ENCODE measurements at regions not wholly inside any gene's neighbourhood (a gene's known extent, or its start where the extent isn't known, plus 50 kb on each side); places are given as distances from the start of the nearest gene placed in this dataset.
"Not testable (repeated sequence)": the region's sequence is repeated elsewhere in the genome, so short reads cannot be mapped to it uniquely, and the experiment has no call there.

DNA sequence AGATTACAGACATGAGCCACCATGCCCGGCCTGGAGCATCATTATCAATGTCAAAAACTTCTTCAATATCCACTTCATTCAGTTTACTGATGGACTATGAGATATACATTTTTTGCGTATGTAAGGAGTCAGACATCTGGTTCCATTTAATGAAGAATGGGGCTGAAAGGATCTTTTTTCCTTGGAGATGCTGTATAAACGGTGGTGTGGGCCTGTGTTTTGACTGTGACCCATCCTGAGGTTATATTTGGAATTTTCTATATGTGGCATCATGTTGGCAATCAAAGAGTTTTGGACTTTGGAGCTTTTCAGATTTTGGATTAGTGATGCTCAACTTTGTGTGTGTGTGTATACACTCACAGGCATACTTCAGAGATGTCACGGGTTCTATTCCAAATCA lies 85.7 kb upstream of the FBXL17 start:
- Histone ChIP-seq H3K4me3 (no peak overlapping the region), H3K9me3 (no peaks in the 10 kb centered on the region), H3K4me1 (ENCODE audit: low read depth) (no peaks in the 10 kb centered on the region), H3K36me3 (ENCODE audit: low read depth) (no peaks in the 10 kb centered on the region)
- TF ChIP-seq, protein P1, sequence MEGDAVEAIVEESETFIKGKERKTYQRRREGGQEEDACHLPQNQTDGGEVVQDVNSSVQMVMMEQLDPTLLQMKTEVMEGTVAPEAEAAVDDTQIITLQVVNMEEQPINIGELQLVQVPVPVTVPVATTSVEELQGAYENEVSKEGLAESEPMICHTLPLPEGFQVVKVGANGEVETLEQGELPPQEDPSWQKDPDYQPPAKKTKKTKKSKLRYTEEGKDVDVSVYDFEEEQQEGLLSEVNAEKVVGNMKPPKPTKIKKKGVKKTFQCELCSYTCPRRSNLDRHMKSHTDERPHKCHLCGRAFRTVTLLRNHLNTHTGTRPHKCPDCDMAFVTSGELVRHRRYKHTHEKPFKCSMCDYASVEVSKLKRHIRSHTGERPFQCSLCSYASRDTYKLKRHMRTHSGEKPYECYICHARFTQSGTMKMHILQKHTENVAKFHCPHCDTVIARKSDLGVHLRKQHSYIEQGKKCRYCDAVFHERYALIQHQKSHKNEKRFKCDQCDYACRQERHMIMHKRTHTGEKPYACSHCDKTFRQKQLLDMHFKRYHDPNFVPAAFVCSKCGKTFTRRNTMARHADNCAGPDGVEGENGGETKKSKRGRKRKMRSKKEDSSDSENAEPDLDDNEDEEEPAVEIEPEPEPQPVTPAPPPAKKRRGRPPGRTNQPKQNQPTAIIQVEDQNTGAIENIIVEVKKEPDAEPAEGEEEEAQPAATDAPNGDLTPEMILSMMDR (IDR thresholded peaks at IDR 0.05), result no peak
- intact Hi-C loops (cut with DNase I, micrococcal nuclease), result no loop called here
- ATAC-seq, result no peak
- no peak for DNase-seq

DNA sequence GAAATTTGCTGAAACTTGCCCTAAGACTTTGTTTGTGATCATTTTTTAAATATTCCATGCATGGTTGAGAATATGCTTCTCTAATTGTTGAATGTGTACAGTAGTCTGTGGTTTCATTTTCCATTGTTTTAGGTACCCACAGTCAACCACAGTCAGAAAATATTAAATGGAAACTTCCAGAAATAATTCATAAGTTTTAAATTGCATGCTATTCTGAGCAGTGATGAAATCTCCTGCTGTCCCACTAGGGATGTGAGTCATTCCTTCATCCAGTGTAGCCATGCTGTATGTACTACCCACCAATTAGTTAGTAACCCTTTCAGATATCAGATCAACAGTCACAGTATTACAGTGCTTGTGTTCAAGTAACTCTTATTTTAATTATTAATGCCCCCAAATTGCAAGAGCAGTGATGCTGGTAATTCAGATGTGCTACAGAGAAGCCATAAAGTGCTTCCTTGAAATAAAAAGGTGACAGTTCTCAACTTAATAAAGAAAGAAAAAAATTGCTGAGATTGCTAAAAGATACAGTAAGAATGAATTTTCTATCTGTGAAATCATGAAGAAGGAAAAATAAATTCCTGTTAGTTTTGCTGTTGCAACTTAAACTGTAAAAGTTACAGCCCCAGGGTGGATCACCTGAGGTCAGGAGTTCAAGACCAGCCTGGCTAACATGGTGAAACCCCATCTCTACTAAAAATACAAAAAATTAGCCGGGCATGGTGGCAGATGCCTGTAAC lies 79.9 kb upstream of the FBXL17 start:
- no peak for ATAC-seq
- TF ChIP-seq, protein P1 (IDR thresholded peaks at IDR 0.05), result no peak
- Histone ChIP-seq H3K36me3 (ENCODE audit: low read depth) (no peaks in the 10 kb centered on the region), H3K4me1 (ENCODE audit: low read depth) (no peaks in the 10 kb centered on the region), H3K4me3 (no peak overlapping the region), H3K9me3 (no peaks in the 10 kb centered on the region)
- DNase-seq, result no peak
- intact Hi-C loops (cut with DNase I, micrococcal nuclease), result no loop called here

DNA sequence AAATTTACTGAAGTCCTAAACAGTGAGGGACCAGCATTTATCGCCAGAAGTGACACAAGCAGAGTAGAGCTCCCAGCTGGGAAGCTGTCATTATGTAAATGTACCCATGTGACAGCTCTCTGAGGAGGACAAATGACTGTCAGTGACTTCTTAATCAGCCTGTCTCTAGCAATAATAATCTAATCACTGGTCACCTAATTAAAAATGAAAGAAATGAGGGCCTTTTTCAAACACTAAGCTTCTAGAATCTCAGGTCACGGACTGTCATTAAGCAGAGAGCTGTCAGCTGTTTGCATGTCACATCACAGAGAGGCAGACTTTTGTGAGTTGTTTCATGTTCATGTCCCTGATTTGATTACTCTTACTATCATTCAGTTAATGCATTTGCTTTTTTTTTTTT lies 77.9 kb upstream of the FBXL17 start:
- TF ChIP-seq, protein P1 (IDR thresholded peaks at IDR 0.05), result no peak

DNA sequence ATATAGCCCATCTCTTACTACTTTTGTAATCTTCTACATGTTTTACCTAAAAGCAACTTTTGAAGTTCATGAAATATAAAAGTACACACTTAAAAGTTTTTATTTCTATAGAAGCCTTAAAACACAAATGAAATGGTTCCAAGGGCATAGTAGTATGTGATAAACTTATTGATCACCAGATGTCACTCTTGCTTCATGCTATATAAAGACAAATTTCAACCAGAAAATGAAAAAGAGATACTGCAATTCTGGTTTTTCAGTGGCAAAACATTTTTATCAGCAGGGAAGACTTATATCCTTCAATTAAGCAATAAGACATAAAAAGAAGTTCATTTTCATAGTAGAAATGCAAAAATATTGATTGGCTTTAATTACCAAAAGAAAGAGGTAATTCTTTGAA lies 69.4 kb upstream of the FBXL17 start:
- no peak overlapping the region for H3K4me3 ChIP-seq
- no peak for DNase-seq
- TF ChIP-seq, protein P1 (IDR thresholded peaks at IDR 0.05), result no peak

More for the DNA sequence above, 77.9 kb upstream of the FBXL17 start:
- H3K9me3 ChIP-seq, result no peaks in the 10 kb centered on the region
- intact Hi-C loops (cut with DNase I, micrococcal nuclease), result no loop called here
- H3K4me1 ChIP-seq (ENCODE audit: low read depth), result no peaks in the 10 kb centered on the region
- DNase-seq (no peak), ATAC-seq (no peak)
- H3K36me3 ChIP-seq (ENCODE audit: low read depth), result no peaks in the 10 kb centered on the region
- H3K4me3 ChIP-seq, result no peak overlapping the region

DNA sequence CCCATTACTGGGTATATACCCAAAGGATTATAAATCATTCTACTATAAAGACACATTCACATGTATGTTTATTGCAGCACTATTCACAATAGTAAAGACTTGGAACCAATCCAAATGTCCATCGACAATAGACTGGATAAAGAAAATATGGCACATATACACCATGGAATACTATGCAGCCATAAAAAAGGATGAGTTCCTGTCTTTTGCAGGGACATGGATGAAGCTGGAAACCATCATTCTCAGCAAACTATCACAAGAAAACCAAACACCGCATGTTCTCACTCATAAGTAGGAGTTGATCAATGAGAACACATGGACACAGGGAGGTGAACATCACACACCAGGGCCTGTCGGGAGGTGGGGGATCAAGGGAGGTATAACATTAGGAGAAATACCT lies 62.2 kb upstream of the FBXL17 start:
- H3K36me3 ChIP-seq (ENCODE audit: low read depth); ATAC-seq; H3K4me3 ChIP-seq; H3K4me1 ChIP-seq (ENCODE audit: low read depth); DNase-seq; intact Hi-C loops (cut with DNase I, micrococcal nuclease); H3K9me3 ChIP-seq: not testable (repeated sequence)

More for the DNA sequence above, 69.4 kb upstream of the FBXL17 start:
- intact Hi-C loops (cut with DNase I, micrococcal nuclease), result no loop called here
- ATAC-seq, result no peak
- H3K9me3 ChIP-seq, result peaks cover 7% of the 10 kb centered on the region
- no peaks in the 10 kb centered on the region for H3K4me1 ChIP-seq (ENCODE audit: low read depth)
- no peaks in the 10 kb centered on the region for H3K36me3 ChIP-seq (ENCODE audit: low read depth)

DNA sequence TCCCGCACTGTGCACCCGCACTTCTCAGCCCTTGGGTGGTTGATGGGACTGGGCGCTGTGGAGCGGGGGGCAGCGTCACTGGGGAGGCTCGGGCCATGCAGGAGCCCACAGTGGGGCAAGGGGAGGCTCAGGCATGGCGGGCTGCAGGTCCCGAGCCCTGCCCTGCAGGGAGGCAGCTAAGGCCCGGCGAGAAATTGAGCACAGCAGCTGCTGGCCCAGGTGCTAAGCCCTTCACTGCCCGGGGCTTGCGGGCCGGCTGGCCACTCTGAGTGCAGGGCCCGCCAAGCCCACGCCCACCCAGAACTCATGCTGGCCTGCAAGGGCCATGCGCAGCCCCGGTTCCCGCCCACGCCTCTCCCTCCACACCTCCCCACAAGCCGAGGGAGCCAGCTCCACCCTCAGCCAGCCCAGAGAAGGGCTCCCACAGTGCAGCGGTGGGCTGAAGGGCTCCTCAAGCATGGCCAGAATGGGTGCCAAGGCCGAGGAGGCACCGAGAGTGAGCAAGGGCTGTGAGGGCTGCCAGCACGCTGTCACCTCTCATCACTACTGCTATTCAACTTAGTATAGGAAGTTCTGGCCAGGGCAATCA lies 60.3 kb upstream of the FBXL17 start:
- H3K9me3 ChIP-seq; H3K36me3 ChIP-seq (ENCODE audit: low read depth); ATAC-seq: not testable (repeated sequence)

More for the DNA sequence above, 60.3 kb upstream of the FBXL17 start:
- intact Hi-C loops (cut with DNase I, micrococcal nuclease); H3K4me3 ChIP-seq; DNase-seq; H3K4me1 ChIP-seq (ENCODE audit: low read depth): not testable (repeated sequence)

All from mucosa of descending colon (tissue), 3 donors.